ENCODE measurements at regions not wholly inside any gene's neighbourhood (a gene's known extent, or its start where the extent isn't known, plus 50 kb on each side); places are given as distances from the start of the nearest gene placed in this dataset.

DNA sequence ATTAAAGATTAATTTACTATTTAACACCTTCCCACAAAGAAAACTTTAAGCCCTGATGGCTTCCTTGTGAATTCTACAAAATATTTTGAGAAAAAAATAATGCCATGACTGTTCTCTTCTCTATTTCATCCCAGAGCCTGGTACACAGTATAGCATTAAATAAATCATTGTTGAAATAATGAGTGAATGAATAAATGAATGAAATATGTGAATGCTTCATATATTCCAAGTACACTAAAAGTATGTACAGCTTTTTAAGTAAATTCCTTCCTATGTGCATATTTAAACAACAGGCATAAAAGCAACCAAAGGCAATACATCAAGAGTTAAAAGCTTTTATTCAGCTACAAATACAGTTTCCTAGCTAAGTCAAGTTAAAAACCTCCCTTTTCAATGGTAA is 144.9 kb upstream of the CCDC196 start:
- H3K4me3 Mint-ChIP-seq = no peak overlapping the region
- intact Hi-C loops (cut with micrococcal nuclease) = no loop called here
- H3K4me3 ChIP-seq (ENCODE audit: low read length) = no peak overlapping the region
- TF ChIP-seq, protein P1, sequence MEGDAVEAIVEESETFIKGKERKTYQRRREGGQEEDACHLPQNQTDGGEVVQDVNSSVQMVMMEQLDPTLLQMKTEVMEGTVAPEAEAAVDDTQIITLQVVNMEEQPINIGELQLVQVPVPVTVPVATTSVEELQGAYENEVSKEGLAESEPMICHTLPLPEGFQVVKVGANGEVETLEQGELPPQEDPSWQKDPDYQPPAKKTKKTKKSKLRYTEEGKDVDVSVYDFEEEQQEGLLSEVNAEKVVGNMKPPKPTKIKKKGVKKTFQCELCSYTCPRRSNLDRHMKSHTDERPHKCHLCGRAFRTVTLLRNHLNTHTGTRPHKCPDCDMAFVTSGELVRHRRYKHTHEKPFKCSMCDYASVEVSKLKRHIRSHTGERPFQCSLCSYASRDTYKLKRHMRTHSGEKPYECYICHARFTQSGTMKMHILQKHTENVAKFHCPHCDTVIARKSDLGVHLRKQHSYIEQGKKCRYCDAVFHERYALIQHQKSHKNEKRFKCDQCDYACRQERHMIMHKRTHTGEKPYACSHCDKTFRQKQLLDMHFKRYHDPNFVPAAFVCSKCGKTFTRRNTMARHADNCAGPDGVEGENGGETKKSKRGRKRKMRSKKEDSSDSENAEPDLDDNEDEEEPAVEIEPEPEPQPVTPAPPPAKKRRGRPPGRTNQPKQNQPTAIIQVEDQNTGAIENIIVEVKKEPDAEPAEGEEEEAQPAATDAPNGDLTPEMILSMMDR (IDR thresholded peaks at IDR 0.05) = no peak
- DNase-seq = no peak
- no peak for ATAC-seq
- H3K36me3 ChIP-seq (ENCODE audit: control insufficient read depth, insufficient read depth, low read length) = no peaks in the 10 kb centered on the region
- H3K9me3 ChIP-seq (ENCODE audit: control insufficient read depth, insufficient read depth, low read length) = no peaks in the 10 kb centered on the region
- no peaks in the 10 kb centered on the region for H3K4me1 Mint-ChIP-seq
- no peaks in the 10 kb centered on the region for H3K9me3 Mint-ChIP-seq
- H3K27ac Mint-ChIP-seq = no peak overlapping the region
- H3K36me3 Mint-ChIP-seq = no peaks in the 10 kb centered on the region
- no peaks in the 10 kb centered on the region for H3K27me3 ChIP-seq (ENCODE audit: control insufficient read depth, insufficient read depth, low read length)
- H3K27me3 Mint-ChIP-seq (ENCODE audit: low read depth in 2 of 2) = peaks cover 4 to 6% of the 10 kb centered on the region in 2 donors
- H3K27ac ChIP-seq (ENCODE audit: low read length) = no peak overlapping the region
- H3K4me1 ChIP-seq (ENCODE audit: control insufficient read depth, insufficient read depth, low read length) = no peaks in the 10 kb centered on the region

DNA sequence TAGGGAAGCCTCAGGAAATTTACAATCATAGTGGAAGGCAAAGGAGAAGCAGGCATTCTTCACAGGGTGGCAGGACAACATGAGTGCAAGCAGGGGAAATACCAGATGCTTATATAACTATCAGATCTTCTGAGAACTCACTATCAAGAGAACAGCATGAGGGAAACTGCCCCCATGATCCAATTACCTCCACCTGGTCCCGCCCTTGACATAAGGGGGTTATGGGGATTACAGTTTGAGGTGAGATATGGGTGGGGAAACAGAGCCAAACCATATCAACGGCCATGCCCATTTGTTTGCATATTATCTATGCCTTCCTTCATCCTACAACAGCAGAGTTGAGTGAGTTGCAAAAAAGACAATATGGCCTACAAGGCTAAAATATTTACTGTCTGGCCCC is 140.2 kb upstream of the CCDC196 start:
- no peak for ATAC-seq
- H3K27me3 Mint-ChIP-seq (ENCODE audit: low read depth in 2 of 2) = peaks cover 0 to 5% of the 10 kb centered on the region in 2 donors
- H3K4me1 Mint-ChIP-seq = no peaks in the 10 kb centered on the region

DNA sequence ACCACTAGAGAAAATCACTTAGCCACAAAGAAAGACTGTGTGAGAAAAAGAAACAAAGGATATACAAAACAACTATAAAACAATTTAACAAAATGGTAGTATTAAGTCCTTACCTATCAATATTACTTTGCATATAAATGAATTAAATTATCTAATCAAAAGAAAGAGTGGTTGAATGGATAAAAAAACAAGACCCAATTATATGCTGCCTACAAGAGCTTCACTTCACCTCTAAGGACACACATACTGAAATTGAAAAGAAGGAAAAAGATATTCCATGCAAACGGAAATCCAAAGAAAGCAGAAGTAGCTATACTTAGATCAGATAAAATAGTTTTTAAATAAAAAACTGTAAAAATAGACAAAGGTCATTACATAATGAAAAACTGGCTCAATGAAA is 134.9 kb upstream of the CCDC196 start:
- H3K4me1 Mint-ChIP-seq = no peaks in the 10 kb centered on the region
- Histone ChIP-seq H3K4me3 (ENCODE audit: low read length) (no peak overlapping the region), H3K27me3 (ENCODE audit: control insufficient read depth, insufficient read depth, low read length) (no peaks in the 10 kb centered on the region), H3K36me3 (ENCODE audit: control insufficient read depth, insufficient read depth, low read length) (no peaks in the 10 kb centered on the region), H3K4me1 (ENCODE audit: control insufficient read depth, insufficient read depth, low read length) (no peaks in the 10 kb centered on the region), H3K9me3 (ENCODE audit: control insufficient read depth, insufficient read depth, low read length) (no peaks in the 10 kb centered on the region), H3K27ac (ENCODE audit: low read length) (no peak overlapping the region)
- peaks cover 3 to 10% of the 10 kb centered on the region in 2 donors for H3K9me3 Mint-ChIP-seq
- intact Hi-C loops (cut with micrococcal nuclease) = no loop called here
- H3K4me3 Mint-ChIP-seq = no peak overlapping the region
- DNase-seq (no peak), ATAC-seq (no peak)
- TF ChIP-seq, protein P1 (IDR thresholded peaks at IDR 0.05) = no peak
- H3K27ac Mint-ChIP-seq = no peak overlapping the region
- no CpG with 5 or more reads among the region's 1 CpG for WGBS (ENCODE audit: insufficient coverage)
- H3K36me3 Mint-ChIP-seq = peaks cover 8% of the 10 kb centered on the region
- peaks cover 0 to 11% of the 10 kb centered on the region in 2 donors for H3K27me3 Mint-ChIP-seq (ENCODE audit: low read depth in 2 of 2)

More for the DNA sequence above, 140.2 kb upstream of the CCDC196 start:
- Histone ChIP-seq H3K36me3 (ENCODE audit: control insufficient read depth, insufficient read depth, low read length) (no peaks in the 10 kb centered on the region), H3K27ac (ENCODE audit: low read length) (no peak overlapping the region), H3K4me1 (ENCODE audit: control insufficient read depth, insufficient read depth, low read length) (no peaks in the 10 kb centered on the region), H3K27me3 (ENCODE audit: control insufficient read depth, insufficient read depth, low read length) (no peaks in the 10 kb centered on the region), H3K4me3 (ENCODE audit: low read length) (no peak overlapping the region), H3K9me3 (ENCODE audit: control insufficient read depth, insufficient read depth, low read length) (no peaks in the 10 kb centered on the region)
- intact Hi-C loops (cut with micrococcal nuclease) = no loop called here
- peaks cover 8% of the 10 kb centered on the region for H3K36me3 Mint-ChIP-seq
- no peak overlapping the region for H3K27ac Mint-ChIP-seq
- no peak for DNase-seq
- H3K9me3 Mint-ChIP-seq = peaks cover 3 to 10% of the 10 kb centered on the region in 2 donors
- no peak overlapping the region for H3K4me3 Mint-ChIP-seq
- TF ChIP-seq, protein P1 (IDR thresholded peaks at IDR 0.05) = no peak
- WGBS (ENCODE audit: insufficient coverage) = 80% methylated on average over 1 of the region's 2 CpGs

DNA sequence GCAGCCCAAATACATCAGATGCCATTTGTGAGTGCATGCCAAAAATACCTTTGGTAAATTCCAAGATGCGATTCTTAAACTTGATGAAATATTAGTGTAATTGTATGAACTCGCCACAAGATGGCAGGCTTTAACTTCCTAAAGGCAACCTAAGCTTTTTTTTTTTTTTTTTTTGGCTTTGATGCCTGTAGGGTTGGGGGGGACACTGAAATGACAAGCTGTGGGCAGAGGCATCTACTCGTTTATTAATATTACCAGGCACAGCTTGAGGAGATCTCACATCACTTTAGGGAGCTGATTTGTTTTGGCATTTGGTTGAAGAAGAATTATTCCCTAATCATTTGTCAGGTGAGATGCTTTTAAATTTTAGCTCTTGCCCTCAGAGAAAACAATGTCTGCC is 126.7 kb upstream of the CCDC196 start:
- peaks cover 3 to 22% of the 10 kb centered on the region in 2 donors for H3K27me3 Mint-ChIP-seq (ENCODE audit: low read depth in 2 of 2)
- intact Hi-C loops (cut with micrococcal nuclease) = no loop called here
- Histone ChIP-seq H3K9me3 (ENCODE audit: control insufficient read depth, insufficient read depth, low read length) (no peaks in the 10 kb centered on the region), H3K4me3 (ENCODE audit: low read length) (no peak overlapping the region), H3K27me3 (ENCODE audit: control insufficient read depth, insufficient read depth, low read length) (no peaks in the 10 kb centered on the region), H3K4me1 (ENCODE audit: control insufficient read depth, insufficient read depth, low read length) (no peaks in the 10 kb centered on the region), H3K27ac (ENCODE audit: low read length) (no peak overlapping the region), H3K36me3 (ENCODE audit: control insufficient read depth, insufficient read depth, low read length) (no peaks in the 10 kb centered on the region)
- 4% methylated on average over 3 of the region's 3 CpGs for WGBS (ENCODE audit: insufficient coverage)
- ATAC-seq (peak in 1 of 3 donors; percentile 55), DNase-seq (peak in 1 of 2 donors; percentile 82)
- no peak overlapping the region for H3K4me3 Mint-ChIP-seq
- H3K4me1 Mint-ChIP-seq = no peaks in the 10 kb centered on the region
- no peaks in the 10 kb centered on the region for H3K36me3 Mint-ChIP-seq
- H3K9me3 Mint-ChIP-seq = no peaks in the 10 kb centered on the region
- TF ChIP-seq, protein P1 (IDR thresholded peaks at IDR 0.05) = peak; percentile 71
- H3K27ac Mint-ChIP-seq = no peak overlapping the region

Data from natural killer cell (primary cell).